IPS-NIHi7 (cell line): ENCODE measurements at regions not wholly inside any gene's neighbourhood (a gene's known extent, or its start where the extent isn't known, plus 50 kb on each side); places are given as distances from the start of the nearest gene placed in this dataset.
A peak's percentile ranks its signal among the peaks of the same experiment; 100 is the strongest.
"Not testable (repeated sequence)": the region's sequence is repeated elsewhere in the genome, so short reads cannot be mapped to it uniquely, and the experiment has no call there.

Source experiments
- DNase-seq: peaks from one replicate; pipeline ENCODE4 v3.0.0; 2012; ENCODE audit warnings: mixed read lengths; ENCODE audit errors: extremely low spot score

- no peak for DNase-seq
These were observed 105.7 kb upstream of the CXorf66 start for GRCh38 chrX:140071037-140071436.

GRCh38 chrX:140065961-140066662, 100.8 kb upstream of the CXorf66 start:
- DNase-seq = no peak

GRCh38 chrX:140064993-140065392, 99.7 kb upstream of the CXorf66 start:
- DNase-seq = no peak

- DNase-seq = peak; percentile 84
These were observed 91.7 kb upstream of the CXorf66 start for GRCh38 chrX:140057001-140057411.

- DNase-seq = no peak
These were observed 88.5 kb upstream of the CXorf66 start for GRCh38 chrX:140053846-140054245.

GRCh38 chrX:140050906-140051305, 85.6 kb upstream of the CXorf66 start:
- DNase-seq = no peak

- DNase-seq = no peak
These were observed 75.1 kb upstream of the CXorf66 start for GRCh38 chrX:140040386-140040785.

- no peak for DNase-seq
These were observed 73.5 kb upstream of the CXorf66 start for GRCh38 chrX:140038842-140039241.

- peak; percentile 50 for DNase-seq
These were observed 69.6 kb upstream of the CXorf66 start for GRCh38 chrX:140034916-140035315.

GRCh38 chrX:140022482-140022881, 57.2 kb upstream of the CXorf66 start:
- DNase-seq = no peak

GRCh38 chrX:140019134-140019533, 53.8 kb upstream of the CXorf66 start:
- DNase-seq = not testable (repeated sequence)
